Fibroblast of skin of left biceps (primary cell): ENCODE measurements at regions not wholly inside any gene's neighbourhood (a gene's known extent, or its start where the extent isn't known, plus 50 kb on each side); places are given as distances from the start of the nearest gene placed in this dataset.

Experiments
- DNase-seq, 2 experiments: peaks; one replicate each; pipeline ENCODE4 v3.0.0-alpha.2; 2013; ENCODE audit warnings: low read depth in 2 of 2

DNA sequence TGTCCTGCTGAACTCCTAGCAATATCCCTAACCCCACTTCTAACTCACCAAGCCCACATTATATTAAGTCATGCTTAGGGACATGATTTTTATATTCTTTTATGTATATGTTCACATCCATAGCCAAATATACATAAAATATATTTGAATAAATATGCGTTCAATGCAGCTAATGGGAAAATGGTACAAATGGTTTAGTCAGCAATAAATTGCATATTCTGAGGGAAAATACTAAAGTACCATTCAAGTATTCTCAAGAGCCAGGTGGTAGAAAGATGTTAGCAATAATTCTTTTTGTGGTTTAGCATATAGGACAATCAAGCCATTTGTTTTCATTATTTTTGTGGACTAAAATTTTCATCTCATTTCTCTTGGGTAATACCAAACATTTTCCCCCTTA, 306.0 kb downstream of the TDRD15 start:
- DNase-seq, result no peak

DNA sequence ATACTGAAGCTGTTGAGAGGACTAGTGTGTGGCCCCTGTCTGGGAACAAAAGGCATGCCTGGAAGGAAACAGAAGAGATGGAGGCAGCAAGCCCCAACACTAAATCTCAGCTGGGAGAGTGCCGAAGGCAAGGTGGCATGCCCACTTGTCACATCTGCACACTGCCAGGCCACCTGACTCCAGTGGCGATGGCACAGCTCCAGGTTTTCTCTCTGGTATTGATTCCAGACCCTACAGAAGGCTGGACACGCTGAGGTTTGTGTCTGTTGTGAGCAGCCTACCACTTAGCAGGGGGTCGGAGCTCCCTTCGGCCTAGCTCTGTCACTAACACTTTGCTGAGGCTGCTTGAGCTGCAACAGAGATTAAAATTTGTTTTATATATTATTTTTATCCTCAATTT, 307.3 kb downstream of the TDRD15 start:
- no peak for DNase-seq

DNA sequence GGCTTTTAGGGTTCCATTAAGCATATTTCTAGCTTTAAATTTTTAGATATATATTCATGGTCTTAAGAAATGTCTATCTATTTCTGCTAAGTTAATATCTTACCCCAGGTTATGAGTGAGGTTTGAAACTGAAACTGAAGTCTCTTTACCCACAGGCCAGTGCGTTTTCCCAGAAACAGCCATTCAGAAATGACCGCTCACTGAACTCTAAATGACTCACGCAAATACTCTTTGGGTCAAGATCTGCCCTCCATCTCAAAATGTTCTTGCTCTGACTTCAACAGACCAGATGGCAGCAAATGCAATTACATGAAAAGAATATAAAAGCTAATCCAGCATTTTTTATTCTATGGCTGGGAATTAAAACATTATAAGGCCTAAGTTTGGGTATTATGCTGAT, 315.2 kb downstream of the TDRD15 start:
- no peak for DNase-seq

DNA sequence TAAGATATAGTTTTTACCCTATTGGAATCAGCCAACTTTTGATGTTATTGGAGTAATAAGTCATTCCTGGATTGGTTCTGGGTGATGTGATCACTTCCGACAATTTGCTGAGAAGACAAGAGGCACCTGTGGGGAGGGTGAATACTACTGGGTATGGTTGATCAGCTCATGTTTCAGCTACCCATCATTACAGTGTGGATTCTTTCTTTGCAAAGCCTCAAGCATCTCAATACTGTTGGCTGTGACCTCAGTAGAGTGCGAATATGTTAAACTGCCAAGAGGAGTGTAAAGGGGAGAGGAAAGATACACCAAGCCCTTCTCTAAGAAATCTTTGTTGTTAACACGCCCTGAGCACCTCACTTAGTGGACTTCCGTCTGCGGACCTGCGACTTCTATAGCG, 317.7 kb downstream of the TDRD15 start:
- DNase-seq, result no peak

DNA sequence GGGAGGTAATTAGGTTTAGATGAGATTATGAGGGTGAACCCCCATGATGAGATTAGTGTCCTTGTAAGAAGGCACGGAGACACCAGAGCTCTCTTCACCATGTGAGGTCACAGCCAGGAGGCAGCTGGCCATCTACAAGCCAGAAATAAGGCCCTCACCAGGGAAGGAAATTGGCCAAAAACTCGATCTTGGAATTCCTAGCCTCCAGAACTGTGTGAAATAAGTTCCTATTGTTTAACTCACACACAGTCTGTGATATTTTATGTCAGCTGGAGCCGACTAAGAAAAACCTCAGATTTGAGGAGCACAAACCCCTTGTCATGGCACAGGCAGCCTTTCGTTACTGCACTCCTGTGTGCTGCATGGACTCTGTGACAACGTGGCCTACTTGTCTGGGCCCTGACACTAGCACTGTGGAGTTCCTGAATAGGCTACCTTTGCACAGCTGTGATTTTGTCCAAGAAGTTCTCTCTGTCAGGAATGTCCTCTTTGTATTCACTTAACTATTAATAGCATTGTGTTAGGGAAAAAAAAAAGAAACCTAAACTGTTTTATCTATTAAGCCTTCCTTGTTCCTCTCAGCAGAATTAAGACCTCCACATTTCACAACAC, 319.8 kb downstream of the TDRD15 start:
- DNase-seq, result no peak

DNA sequence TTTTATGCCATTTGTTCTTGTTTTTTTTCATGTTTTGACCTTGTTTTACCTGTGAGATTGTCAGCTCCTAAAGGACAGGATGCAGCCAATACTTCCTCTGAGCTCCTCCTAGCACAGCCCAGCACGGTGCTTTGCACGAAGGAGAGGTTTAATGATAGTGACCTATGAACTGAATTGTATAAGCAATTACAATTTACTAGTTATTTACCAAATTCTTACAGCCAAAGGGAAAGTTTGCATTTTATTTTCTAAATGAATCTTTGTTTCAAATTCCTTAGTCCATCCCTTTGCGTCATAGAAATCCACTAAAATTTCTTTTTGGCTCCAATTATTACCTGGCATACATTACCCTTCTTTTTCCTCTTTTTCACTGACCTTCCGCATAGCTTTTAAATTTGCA, 326.1 kb downstream of the TDRD15 start:
- no peak for DNase-seq

DNA sequence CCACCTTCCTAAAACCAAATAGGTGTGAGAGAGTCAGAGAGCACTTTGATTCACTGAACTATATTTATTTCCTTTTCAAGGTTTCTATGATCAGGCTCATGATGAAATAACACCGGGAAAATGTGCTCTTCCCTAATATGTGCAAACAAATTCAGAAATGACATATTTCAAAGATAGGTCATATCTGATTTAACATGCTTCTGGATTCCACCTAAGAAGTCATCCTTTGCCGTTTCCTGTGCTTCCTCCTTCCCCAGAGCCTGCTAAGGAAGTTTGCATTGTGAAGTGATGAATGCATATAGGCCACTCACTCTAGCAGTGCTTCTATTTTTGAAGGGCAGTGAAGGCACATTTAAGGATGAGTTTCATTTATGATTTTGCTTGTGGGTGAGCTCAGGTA, 327.6 kb downstream of the TDRD15 start:
- DNase-seq, result no peak

DNA sequence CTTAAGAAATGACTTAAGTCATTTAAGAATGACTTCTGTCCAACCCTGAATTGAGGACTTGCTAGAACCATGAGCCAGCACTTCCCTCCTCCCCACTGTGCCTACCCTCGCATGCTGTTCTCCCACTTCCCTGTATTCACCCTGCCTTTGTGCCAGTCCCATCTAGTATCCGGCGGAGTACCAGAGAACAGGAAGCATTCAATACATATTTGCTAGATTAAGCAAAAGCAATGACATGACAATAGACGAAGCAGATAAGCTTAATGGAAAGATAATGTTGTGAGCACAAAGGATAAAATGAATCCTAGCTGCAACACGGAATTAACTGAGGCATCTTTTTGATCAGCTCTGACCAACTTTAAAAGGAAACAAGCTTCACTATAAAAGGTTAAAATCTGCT, 328.5 kb downstream of the TDRD15 start:
- DNase-seq, result no peak

DNA sequence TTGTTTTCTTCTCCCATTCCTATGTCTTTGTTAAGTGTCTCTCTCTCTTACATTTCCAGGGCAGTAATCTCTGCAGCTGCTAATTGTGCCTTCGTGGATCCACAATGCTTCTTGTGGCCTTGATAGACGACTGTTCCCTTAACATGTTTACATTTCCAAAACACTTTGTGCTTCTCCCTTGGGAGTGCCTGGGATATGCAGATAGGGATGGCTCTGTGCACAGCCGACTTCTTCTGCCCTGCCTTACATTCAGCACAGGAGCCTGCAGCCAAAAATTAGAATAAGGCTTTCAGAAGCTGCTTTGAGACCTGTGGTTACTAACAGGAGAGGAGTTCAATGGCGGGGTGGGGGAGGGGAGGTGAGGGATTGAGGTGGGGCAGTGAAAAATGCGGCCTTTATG, 328.9 kb downstream of the TDRD15 start:
- DNase-seq, result no peak

DNA sequence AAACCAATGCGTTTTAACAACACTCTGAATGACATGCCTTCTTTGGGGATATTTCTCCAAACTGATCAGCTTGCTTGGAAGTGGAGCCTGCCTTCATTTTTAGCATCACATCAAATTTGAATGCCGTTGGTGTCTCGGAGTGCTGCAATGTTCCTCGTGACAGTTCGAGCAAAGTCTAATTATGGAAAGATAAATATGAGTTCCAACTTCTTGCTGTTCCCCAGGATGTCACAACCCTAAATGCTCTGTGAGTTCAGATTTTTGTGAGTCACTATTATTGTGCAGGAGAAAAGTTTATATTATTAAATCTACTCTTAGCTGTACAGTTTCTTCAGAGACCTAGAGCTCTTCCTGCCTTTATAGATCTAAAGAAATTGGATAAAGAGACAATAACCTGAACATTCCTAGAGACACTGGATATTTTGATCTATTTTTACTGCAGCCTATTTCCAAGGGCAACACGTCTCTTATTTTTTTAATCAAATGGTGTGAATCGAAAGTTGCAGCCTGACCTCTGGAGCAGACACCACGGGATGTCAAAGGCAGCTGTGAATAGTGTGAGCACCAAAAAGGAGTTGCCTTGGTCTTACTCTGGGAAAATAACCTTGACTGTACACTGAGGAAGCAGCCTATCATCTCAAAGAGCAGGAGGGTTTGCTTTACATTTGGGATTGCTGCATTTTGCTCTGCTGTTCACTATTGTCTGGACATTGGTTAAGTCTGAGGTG, 330.1 kb downstream of the TDRD15 start:
- DNase-seq, result no peak

DNA sequence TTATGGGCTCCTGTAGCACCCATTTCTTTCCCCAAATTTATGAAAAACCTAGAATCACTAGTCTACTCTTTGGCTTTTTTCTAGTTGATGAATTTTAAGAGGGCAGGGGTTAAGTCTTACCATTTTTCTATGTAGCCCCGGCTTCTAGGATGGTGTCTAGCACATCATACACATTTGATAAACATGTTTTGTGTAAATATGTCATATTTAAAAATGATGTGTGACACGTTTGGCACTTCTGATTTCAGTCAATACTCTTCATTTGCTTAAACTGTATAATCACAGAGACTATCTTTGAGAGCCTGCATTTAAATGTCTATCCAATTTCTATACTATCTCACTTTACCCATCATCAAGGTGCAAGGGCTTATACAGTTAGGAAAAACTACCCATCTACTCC, 331.1 kb downstream of the TDRD15 start:
- DNase-seq, result no peak

DNA sequence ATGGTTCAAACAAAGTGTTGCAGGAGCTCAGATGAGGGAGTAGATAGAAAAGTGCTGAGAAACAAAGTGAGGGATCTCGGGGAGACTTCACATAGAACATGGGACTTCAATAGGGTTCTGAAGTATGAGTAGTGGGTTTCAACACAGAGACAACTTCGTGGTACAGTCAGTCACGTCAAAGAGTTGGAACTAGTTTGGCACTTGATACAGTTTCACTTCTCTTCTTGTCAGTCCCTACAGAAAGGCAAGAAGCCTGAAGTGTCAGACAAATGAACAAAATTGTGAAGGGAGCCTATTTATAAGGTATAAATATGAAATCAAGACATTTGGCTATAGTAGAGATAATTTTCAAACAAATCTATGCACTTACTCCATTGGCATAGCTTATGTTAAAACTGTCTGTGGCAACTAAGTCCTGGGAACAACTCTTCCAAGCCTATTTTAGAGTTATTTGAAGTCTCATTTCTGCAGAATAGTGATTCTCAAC, 338.0 kb downstream of the TDRD15 start:
- DNase-seq, result no peak

DNA sequence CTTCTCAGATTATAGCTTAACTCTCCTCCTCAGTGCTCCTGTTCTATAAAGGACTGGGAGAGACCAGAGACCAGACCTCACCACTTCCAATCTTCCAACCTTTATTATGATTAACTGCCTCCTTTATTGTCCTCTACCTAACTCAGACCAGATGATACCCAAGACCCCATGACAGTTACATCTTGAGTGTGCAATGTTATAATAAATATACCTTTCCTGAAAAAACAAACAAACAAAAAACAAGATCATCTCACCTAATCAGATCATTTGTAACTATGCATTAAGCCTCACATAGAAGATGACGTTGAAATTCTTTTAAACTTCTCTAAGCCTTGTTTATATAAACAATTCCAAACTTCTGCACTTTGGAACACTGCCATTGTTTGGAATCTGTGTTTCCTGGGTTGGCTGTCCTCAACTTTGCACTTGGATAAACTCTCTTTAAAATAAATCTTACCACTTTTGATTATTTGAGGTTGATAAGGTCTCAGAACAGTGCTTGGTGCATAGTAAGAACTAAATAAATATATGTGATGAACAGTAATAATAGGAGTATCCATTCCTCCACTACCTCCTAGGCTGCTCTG, 342.7 kb downstream of the TDRD15 start:
- DNase-seq, result no peak

DNA sequence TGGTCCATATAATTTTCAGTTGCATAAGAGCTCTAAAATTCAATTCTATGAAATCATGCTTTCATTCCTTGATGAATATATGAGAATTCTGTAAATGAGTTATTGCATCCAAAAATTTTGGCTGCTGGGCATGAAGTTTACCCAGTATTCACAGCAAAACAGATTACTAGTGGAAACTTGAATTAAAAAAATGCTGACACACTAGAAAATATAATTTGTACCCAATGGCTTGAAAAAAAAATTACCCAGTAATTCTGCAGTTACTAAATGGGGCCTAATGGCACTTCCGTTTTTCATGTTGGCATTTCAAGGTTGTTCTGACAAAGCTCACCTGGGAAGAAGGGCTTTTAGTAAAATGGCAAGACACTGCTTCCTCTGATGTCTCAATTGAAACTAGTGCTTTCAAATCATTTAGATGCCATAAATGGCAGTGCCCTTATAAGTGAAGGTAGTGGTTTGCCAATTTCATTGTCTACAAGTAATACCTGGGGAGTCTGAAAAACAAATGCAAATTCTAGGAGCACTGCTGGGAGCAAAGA, 343.6 kb downstream of the TDRD15 start:
- no peak for DNase-seq

DNA sequence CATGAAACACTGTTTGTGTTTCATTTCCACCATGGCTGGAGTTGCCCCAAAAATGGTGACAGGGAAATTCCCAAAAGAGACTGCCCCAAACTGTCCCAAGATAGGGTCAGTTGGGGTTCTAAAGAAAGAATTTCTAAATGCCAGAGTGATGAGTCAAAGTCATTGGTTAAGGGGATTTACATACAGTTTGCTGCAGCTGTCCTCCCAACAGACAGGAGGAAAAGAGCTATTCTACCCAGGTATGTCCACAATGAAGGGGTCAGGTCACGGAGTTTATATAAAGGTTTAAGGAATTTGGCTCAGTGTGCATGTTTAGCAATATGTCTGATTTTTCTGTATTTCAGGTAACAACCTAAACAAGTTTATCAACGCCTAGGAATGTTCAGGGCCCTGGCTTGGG, 344.1 kb downstream of the TDRD15 start:
- DNase-seq, result no peak

DNA sequence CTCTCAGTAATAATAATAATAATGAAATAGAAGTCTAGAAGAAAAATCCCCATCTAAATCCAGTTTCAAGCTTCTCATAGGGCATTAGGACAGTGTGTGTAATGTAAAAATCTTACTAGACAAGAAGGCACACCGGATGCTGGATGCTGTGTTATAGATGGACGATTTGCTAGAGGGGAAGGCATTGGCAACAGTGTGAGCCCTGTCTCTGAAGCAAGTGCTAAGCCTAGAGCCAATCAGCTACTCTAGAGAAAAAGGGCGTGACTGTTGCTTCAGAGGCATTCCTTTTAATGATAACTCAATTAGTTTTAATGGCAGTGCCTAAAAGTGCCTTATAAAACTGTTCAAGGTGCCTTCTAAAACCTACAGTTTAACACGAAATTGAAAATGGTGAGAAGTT, 344.9 kb downstream of the TDRD15 start:
- DNase-seq, result no peak

DNA sequence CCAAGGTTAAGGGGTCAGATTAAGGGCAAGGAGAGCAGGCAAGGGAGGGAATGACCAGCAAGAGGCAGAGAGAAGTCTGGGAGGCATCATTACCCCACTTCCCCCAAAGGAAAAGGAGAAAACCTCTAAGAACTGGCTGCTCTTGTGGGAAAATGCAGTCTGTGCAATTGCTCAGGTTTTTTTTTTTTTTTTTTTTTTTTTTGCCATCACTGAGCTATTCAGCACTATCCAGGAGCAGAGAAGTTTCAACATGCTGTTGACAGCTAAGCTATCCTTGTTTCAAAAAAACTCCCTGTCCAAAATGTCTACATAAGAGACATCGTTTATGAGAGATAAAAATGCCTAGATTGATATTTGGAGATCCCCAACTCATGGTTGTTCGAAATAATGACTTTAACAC, 345.4 kb downstream of the TDRD15 start:
- no peak for DNase-seq

DNA sequence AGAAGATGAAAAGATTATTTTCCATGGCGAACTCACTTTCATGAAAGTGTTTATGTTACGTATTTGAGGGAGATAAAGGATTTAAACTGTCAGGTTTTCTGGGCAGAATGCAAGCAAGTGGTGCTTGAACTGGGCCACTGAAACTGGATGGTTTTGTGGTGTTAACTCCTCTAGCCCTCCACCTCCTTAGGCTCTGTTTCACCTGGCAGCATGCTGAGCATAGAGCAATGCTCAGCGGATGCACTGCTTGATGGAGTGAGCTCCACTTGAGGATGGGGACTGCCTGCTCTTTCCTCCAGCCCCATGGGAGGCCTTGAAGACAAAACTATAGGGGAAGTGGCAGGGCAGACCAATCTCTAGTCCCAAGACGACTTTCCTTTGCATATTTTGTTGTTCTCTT, 345.8 kb downstream of the TDRD15 start:
- DNase-seq, result no peak

DNA sequence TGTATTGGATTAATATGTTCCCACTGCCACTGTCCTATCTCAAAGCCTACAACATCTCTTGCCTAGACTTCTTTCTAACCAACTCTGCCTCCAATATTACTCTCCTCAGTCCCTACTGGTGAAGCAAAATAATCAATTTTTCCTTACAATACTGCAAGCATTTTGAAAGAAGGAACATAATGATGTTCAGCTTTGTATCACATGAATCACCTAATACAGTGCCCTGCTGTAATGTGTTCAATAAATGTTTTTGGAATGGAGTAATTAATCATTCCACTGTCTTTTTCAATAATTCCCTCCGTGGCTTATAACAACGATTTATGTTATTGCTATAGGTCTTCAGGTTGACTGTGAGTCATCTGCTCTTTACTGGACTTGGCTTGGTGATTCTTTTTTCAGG, 356.4 kb downstream of the TDRD15 start:
- no peak for DNase-seq

DNA sequence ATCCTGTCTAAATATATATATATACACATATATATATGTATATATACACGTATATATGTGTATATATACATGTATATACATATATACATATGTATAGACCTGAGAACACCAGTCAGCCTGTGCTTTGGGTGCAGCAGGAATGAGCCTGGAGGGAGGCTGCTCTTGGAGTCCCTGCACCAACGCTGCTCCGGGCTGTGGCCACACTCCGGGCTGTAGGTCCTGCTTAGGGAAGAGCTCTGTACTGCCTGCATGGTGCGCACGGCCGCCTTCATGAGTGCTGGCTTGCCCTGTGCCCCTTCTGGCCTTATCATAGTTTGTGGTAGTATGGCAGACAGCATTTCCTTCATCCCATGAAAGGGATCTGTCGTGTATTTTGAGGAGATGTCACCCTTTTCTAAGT, 360.9 kb downstream of the TDRD15 start:
- no peak for DNase-seq

DNA sequence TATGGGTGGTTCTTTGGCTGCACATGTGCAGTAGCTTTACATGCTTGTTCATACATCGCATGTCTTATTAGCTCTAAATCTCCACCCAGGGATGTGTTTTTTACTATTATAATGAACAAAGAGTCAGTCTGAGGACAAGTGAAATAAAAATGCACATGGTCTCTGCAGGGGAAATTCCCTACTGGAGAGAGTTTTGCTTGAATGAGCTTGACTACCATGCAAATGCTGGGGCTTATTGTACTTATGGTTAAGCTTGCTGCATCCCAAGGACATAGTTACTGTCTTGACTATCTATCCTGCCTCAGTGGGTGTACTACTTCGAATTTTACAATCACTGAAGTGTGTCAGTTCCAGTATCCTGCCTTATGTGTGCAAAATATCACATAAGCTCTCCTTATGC, 362.7 kb downstream of the TDRD15 start:
- DNase-seq, result no peak

DNA sequence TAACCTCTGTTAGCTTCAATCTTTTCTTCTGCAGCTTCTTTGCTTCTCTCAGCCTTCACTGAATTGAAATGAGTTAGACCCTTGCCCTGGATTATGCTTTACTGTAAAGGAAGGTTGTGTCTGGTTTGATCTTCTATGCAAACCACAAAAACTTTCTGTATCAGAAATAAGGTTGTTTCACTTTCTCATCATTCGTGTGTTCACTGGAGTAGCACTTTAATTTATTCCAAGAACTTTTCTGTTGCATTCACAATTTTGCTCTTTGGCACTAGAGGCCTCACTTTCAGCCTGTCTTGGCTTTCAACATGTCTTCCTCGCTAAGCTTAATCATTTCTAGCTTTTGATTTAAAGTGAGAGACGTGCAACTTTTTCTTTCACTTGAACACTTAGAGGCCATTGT, 365.3 kb downstream of the TDRD15 start:
- no peak for DNase-seq

DNA sequence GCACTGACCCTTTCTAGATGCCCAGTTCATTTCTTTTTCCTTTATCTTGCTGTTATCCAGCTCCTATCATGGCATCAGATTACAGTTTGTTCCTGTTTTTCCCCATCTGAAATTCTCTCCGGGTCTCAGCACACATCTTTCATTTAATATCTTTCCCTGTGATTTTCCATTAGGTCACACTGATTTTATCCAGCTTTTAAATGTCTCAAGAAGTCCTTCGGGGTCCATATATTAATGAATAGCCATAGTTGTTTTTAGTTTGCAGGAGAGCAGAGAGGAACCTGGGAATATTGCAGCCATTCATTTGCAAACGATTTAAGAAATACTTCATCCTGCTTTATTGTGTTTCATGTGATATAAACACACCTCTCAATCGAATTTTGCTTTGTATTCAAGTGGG, 374.2 kb downstream of the TDRD15 start:
- DNase-seq, result no peak
